ENCODE measurements at regions not wholly inside any gene's neighbourhood (a gene's known extent, or its start where the extent isn't known, plus 50 kb on each side); places are given as distances from the start of the nearest gene placed in this dataset.
A peak's percentile ranks its signal among the peaks of the same experiment; 100 is the strongest.

GRCh38 chr11:28956446-28956845, 848.3 kb downstream of the METTL15 start:
- TF ChIP-seq, protein P1, sequence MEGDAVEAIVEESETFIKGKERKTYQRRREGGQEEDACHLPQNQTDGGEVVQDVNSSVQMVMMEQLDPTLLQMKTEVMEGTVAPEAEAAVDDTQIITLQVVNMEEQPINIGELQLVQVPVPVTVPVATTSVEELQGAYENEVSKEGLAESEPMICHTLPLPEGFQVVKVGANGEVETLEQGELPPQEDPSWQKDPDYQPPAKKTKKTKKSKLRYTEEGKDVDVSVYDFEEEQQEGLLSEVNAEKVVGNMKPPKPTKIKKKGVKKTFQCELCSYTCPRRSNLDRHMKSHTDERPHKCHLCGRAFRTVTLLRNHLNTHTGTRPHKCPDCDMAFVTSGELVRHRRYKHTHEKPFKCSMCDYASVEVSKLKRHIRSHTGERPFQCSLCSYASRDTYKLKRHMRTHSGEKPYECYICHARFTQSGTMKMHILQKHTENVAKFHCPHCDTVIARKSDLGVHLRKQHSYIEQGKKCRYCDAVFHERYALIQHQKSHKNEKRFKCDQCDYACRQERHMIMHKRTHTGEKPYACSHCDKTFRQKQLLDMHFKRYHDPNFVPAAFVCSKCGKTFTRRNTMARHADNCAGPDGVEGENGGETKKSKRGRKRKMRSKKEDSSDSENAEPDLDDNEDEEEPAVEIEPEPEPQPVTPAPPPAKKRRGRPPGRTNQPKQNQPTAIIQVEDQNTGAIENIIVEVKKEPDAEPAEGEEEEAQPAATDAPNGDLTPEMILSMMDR (IDR thresholded peaks at IDR 0.05; ENCODE audit: low read depth, low read length): no peak
- no peak overlapping the region for H3K4me3 ChIP-seq (replicated peaks in 1 of 2; ENCODE audit: low read depth in 2 of 2, low read length in 2 of 2)
- DNase-seq (ENCODE audit: low read depth in 2 of 2): no peak

DNA sequence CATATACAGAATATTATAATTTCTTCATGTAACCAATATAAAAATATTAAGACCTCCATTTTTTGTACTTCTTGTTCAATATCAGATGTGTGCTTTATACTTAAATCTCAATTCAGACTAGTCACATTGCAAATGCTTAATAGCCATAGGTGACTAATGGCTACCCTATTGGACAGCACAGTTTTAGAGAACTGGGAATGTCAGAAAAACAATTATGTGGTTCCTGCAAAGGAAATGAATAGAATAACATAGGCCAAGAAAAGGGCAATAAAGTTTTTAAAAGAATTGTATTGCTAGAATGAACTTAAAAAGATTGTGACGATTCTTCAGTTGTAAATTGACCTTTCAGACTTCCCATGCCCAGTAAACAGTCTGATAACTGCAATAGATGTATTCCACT, 843.0 kb downstream of the METTL15 start:
- DNase-seq (ENCODE audit: low read depth in 2 of 2): no peak
- TF ChIP-seq, protein P1 (IDR thresholded peaks at IDR 0.05; ENCODE audit: low read depth, low read length): no peak
- no peak overlapping the region for H3K4me3 ChIP-seq (replicated peaks in 1 of 2; ENCODE audit: low read depth in 2 of 2, low read length in 2 of 2)

DNA sequence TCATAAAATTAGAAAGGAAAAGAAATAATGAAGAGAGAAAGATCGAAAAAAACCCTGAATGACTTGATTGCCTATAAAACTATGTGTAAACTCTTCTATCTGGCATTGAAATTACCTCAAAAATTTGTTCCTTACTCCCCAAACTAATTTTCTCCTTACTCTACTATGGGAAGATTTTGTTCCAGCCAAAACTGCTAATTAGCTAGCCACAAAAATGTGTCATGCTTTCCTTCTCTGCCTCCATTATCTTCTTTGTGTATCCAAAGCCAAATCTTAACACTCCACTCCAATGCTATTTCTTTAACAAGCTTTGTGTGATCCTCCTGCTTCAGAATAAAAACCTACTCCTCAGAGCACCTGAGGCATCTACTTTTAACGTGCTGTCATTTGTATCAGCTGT, 831.2 kb downstream of the METTL15 start:
- TF ChIP-seq, protein P1 (IDR thresholded peaks at IDR 0.05; ENCODE audit: low read depth, low read length): no peak
- H3K4me3 ChIP-seq (replicated peaks in 1 of 2; ENCODE audit: low read depth in 2 of 2, low read length in 2 of 2): no peak overlapping the region
- DNase-seq (ENCODE audit: low read depth in 2 of 2): no peak

DNA sequence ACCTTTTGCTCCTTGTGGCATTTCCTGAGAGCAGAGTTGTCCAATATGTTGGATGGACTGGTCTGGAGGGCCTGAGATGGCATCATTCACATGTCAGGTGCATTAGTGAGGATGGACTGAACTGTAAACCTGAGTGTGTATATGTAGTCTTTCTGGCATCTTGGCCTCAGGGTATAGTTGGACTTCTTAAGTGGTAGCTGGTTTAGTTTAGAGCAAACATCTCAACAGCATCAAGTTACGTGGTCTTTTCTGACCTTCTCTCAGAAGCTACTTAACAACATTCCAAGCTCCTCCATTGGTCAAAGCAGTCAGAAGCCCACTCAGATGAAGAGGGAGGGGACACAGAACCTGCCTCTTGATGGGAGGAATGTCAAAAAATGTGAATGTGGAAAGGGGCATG, 829.9 kb downstream of the METTL15 start:
- TF ChIP-seq, protein P1 (IDR thresholded peaks at IDR 0.05; ENCODE audit: low read depth, low read length): no peak
- no peak overlapping the region for H3K4me3 ChIP-seq (replicated peaks in 1 of 2; ENCODE audit: low read depth in 2 of 2, low read length in 2 of 2)
- no peak for DNase-seq (ENCODE audit: low read depth in 2 of 2)

GRCh38 chr11:28932940-28933339, 824.8 kb downstream of the METTL15 start:
- no peak overlapping the region for H3K4me3 ChIP-seq (replicated peaks in 1 of 2; ENCODE audit: low read depth in 2 of 2, low read length in 2 of 2)
- no peak for DNase-seq (ENCODE audit: low read depth in 2 of 2)
- TF ChIP-seq, protein P1 (IDR thresholded peaks at IDR 0.05; ENCODE audit: low read depth, low read length): no peak

DNA sequence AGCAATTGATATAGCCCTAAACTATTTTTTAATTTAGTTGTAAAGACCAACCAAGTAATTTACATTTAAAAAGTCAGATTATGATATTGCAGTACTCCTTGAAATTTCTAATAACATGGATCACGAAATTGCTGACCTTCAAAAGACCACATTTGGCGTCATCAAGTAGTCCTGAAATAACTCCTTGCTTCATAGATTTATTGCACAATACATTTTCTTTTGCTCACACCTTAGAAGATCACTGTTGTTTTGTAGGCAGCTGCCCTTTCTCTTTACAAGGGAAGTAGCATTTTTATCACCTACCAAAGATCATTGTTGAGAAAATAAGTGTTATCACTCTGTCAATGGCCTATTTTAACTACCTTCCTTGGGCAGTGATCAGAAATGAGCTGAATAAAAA, 815.8 kb downstream of the METTL15 start:
- TF ChIP-seq, protein P1 (IDR thresholded peaks at IDR 0.05; ENCODE audit: low read depth, low read length): no peak
- H3K4me3 ChIP-seq (replicated peaks in 1 of 2; ENCODE audit: low read depth in 2 of 2, low read length in 2 of 2): no peak overlapping the region
- peak in 1 of 2 donors; percentile 9 for DNase-seq (ENCODE audit: low read depth in 2 of 2)

DNA sequence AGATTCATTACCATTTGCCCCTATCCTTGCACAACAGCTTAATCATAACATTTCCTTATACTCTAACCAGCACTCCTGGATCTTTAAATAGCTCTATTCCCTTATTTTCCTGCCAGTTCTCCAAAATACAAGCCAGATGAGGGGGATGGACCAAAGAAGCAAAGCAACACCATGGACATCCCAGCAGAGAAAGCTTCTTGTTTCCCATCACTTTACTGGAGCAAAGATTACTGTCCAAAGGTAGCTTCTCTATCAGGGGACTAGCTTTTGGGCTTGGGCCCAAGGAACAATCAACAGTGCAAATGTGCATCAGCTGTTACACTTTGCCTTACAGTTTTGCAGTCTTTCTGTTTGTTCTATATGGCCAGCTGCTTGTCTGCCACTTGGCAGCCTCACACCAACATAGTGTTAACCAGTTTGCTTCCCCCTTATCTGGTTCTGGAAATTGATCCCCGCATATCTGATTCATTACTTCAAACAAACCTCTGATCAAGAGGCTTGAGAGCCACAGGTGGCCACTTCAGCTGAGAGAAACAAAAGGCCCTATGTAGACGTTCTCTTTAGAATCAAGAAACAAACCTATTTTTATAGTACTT, 814.3 kb downstream of the METTL15 start:
- TF ChIP-seq, protein P1 (IDR thresholded peaks at IDR 0.05; ENCODE audit: low read depth, low read length): no peak
- no peak overlapping the region for H3K4me3 ChIP-seq (replicated peaks in 1 of 2; ENCODE audit: low read depth in 2 of 2, low read length in 2 of 2)
- DNase-seq (ENCODE audit: low read depth in 2 of 2): peak in 1 of 2 donors; percentile 64
